Chondrocyte (in vitro differentiated cells): ENCODE measurements at regions not wholly inside any gene's neighbourhood (a gene's known extent, or its start where the extent isn't known, plus 50 kb on each side); places are given as distances from the start of the nearest gene placed in this dataset.

Source experiments
- DNase-seq: peaks from one replicate; pipeline ENCODE4 v3.0.0; 2021; ENCODE audit warnings: mixed read lengths, low spot score
- H3K27ac Mint-ChIP-seq: one replicate; pipeline ENCODE4 v1.8.0; 2021; ENCODE audit warnings: mild to moderate bottlenecking, moderate library complexity, mixed read lengths; ENCODE audit not compliant: unreplicated experiment
- H3K27me3 Mint-ChIP-seq: 2 replicates; pipeline ENCODE4 v1.8.0; 2021; ENCODE audit warnings: low read depth, mixed read lengths
- H3K36me3 Mint-ChIP-seq: 2 replicates; pipeline ENCODE4 v1.8.0; 2021; ENCODE audit warnings: low read depth, mixed read lengths
- H3K4me1 Mint-ChIP-seq: 2 replicates; pipeline ENCODE4 v1.8.0; 2021; ENCODE audit warnings: low read depth, mild to moderate bottlenecking, mixed read lengths
- H3K4me3 Mint-ChIP-seq: one replicate; pipeline ENCODE4 v1.8.0; 2021; ENCODE audit warnings: mild to moderate bottlenecking, moderate library complexity, mixed read lengths; ENCODE audit not compliant: unreplicated experiment
- H3K9me3 Mint-ChIP-seq: 2 replicates; pipeline ENCODE4 v1.8.0; 2021; ENCODE audit warnings: low read depth, mixed read lengths
- TF ChIP-seq, protein P1 (sequence below): fragments of 200-600 bp; sonication (generic); IDR thresholded peaks from 2 replicates; pipeline ENCODE4 v1.5.0; 2021; ENCODE audit warnings: antibody characterized with exemption, mild to moderate bottlenecking, moderate library complexity

GRCh38 chr13:74868049-74868448 lies 613.9 kb downstream of the TBC1D4 start:
- peaks cover 13% of the 10 kb centered on the region for H3K9me3 Mint-ChIP-seq
- H3K4me1 Mint-ChIP-seq: peaks cover 4% of the 10 kb centered on the region
- no peak overlapping the region for H3K4me3 Mint-ChIP-seq
- H3K27me3 Mint-ChIP-seq: no peaks in the 10 kb centered on the region
- H3K27ac Mint-ChIP-seq: no peak overlapping the region
- DNase-seq: no peak
- TF ChIP-seq, protein P1, sequence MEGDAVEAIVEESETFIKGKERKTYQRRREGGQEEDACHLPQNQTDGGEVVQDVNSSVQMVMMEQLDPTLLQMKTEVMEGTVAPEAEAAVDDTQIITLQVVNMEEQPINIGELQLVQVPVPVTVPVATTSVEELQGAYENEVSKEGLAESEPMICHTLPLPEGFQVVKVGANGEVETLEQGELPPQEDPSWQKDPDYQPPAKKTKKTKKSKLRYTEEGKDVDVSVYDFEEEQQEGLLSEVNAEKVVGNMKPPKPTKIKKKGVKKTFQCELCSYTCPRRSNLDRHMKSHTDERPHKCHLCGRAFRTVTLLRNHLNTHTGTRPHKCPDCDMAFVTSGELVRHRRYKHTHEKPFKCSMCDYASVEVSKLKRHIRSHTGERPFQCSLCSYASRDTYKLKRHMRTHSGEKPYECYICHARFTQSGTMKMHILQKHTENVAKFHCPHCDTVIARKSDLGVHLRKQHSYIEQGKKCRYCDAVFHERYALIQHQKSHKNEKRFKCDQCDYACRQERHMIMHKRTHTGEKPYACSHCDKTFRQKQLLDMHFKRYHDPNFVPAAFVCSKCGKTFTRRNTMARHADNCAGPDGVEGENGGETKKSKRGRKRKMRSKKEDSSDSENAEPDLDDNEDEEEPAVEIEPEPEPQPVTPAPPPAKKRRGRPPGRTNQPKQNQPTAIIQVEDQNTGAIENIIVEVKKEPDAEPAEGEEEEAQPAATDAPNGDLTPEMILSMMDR: no peak
- H3K36me3 Mint-ChIP-seq: peaks cover 4% of the 10 kb centered on the region

GRCh38 chr13:74867460-74867859 lies 614.5 kb downstream of the TBC1D4 start:
- Mint-ChIP-seq H3K9me3 (peaks cover 13% of the 10 kb centered on the region), H3K4me1 (peaks cover 4% of the 10 kb centered on the region), H3K27ac (no peak overlapping the region), H3K4me3 (no peak overlapping the region), H3K36me3 (peaks cover 4% of the 10 kb centered on the region), H3K27me3 (no peaks in the 10 kb centered on the region)
- TF ChIP-seq, protein P1: no peak
- DNase-seq: no peak

DNA sequence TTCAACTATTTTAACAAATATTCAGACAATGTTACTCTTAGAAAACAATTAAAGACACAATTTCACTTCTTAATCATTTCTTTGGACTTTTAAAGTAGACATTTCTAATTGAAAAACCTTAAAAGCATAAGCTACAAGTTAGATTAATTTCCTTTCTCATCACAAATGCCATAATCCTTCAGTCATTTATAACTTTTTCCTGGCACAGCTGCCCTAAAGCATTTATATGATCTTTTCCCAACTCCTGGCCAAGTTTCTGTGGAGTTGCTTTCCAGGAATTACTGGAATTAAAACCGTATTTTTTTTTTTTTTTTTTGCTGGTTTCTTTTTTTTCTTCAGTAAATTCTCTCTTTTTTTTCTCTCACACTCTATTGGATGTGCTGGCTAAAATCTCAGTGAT lies 615.9 kb downstream of the TBC1D4 start:
- Mint-ChIP-seq H3K9me3 (peaks cover 13% of the 10 kb centered on the region), H3K27ac (no peak overlapping the region), H3K4me3 (no peak overlapping the region), H3K27me3 (no peaks in the 10 kb centered on the region), H3K4me1 (peaks cover 4% of the 10 kb centered on the region), H3K36me3 (peaks cover 4% of the 10 kb centered on the region)
- TF ChIP-seq, protein P1: no peak
- no peak for DNase-seq

DNA sequence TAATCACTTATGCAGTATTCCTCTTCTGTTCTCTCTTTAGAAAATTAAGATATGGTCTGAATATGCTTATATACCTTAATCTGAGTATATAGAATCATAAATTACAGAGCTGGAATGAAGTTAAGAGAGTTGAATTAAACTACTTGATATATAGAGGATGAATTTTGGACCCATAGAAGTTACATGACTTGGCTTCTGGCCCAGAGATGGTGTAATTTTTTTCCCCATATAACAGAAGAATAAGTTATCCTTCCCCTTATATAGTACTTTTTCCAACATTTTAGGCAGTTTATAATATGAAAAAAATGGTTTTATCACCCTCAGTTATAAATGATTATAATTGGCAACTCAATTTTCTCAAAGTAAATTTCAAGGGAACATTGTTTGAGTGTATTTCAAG lies 616.3 kb downstream of the TBC1D4 start:
- Mint-ChIP-seq H3K9me3 (peaks cover 13% of the 10 kb centered on the region), H3K36me3 (peaks cover 4% of the 10 kb centered on the region), H3K4me3 (no peak overlapping the region), H3K27ac (no peak overlapping the region), H3K27me3 (no peaks in the 10 kb centered on the region), H3K4me1 (peaks cover 4% of the 10 kb centered on the region)
- no peak for DNase-seq
- TF ChIP-seq, protein P1: no peak

- Mint-ChIP-seq H3K27me3 (no peaks in the 10 kb centered on the region), H3K4me1 (no peaks in the 10 kb centered on the region), H3K27ac (no peak overlapping the region), H3K36me3 (peaks cover 7% of the 10 kb centered on the region), H3K4me3 (no peak overlapping the region), H3K9me3 (peaks cover 11% of the 10 kb centered on the region)
- TF ChIP-seq, protein P1: no peak
- no peak for DNase-seq
These were observed 621.2 kb downstream of the TBC1D4 start for GRCh38 chr13:74860789-74861188.
